HG03439 (cell line): ENCODE measurements at regions not wholly inside any gene's neighbourhood (a gene's known extent, or its start where the extent isn't known, plus 50 kb on each side); places are given as distances from the start of the nearest gene placed in this dataset.
"Not testable (repeated sequence)": the region's sequence is repeated elsewhere in the genome, so short reads cannot be mapped to it uniquely, and the experiment has no call there.

Source experiments
- ATAC-seq: cut with Tn5 transposase; IDR thresholded peaks from one replicate; pipeline ENCODE4 v1.9.1; 2021; ENCODE audit warnings: mild to moderate bottlenecking, moderate library complexity; ENCODE audit not compliant: unreplicated experiment

DNA sequence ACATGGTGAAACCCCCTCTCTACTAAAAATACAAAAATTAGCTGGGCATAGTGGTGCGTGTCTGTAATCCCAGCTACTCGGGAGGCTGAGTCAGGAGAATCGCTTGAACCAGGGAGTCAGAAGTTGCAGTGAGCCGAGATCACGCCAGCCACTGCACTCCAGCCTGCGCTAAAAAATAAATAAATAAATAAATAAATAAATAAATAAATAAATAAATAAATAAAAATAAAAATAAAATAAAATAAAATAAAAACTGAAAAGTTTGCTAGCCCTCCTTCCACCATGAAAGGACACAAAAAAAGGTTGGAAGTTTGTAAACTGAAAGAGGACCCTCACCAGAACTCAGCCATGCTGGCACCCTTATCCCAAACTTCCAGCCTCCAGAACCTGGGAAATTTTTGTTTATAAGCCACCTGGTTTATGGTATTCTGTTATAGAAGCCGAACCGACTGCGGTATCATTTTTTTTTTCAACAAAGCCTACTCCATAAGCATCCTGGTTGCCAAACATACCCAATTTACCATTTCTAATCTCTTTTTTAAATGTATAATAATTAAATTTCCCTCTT lies 448.2 kb downstream of the SEMA3D start:
- no peak for ATAC-seq

DNA sequence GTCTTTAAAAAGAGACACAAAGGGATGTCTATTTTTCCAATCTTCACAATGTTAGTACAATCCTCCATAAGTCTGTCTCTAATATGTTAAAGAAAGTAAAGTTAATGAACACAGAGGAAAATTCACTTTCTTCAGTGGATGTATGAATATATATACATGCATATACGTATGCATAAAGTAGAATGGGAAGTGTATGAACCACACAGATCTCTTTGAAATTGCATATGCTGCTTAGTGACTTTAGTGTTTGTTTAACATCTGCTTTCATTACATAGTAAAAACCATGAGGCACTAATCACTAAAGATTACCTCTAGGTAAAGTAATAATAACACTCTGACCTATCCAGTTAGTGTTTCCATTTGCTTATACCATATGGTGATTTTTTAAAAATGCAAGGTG lies 451.2 kb downstream of the SEMA3D start:
- ATAC-seq: no peak

- no peak for ATAC-seq
These were observed 451.8 kb downstream of the SEMA3D start for GRCh38 chr7:84735011-84735410.

DNA sequence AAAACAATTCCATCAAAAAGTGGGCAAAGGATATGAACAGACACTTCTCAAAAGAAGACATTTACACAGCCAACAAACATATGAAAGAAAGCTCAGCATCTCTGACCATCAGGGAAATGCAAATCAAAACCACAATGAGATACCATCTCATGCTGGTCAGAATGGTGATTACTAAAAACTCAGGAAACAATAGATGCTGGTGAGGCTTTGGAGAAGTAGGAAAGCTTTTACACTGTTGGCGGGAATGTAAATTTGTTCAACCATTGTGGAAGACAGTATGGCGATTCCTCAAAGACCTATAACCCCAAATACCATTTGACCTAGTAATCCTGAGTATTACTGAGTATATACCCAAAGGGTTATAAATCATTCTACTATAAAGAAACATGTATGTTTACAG lies 452.9 kb downstream of the SEMA3D start:
- not testable (repeated sequence) for ATAC-seq

DNA sequence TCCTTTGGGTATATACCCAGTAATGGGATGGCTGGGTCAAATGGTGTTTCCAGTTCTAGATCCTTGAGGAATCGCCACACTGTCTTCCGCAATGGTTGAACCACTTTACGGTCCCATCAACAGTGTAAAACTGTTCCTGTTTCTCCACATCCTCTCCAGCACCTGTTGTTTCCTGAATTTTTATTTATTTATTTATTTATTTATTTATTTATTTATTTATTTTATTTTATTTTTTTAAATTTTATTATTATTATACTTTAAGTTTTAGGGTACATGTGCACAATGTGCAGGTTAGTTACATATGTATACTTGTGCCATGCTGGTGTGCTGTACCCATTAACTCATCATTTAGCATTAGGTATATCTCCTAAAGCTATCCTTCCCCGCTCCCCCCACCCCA lies 456.0 kb downstream of the SEMA3D start:
- not testable (repeated sequence) for ATAC-seq

GRCh38 chr7:84729284-84729683 lies 457.6 kb downstream of the SEMA3D start:
- ATAC-seq: no peak

DNA sequence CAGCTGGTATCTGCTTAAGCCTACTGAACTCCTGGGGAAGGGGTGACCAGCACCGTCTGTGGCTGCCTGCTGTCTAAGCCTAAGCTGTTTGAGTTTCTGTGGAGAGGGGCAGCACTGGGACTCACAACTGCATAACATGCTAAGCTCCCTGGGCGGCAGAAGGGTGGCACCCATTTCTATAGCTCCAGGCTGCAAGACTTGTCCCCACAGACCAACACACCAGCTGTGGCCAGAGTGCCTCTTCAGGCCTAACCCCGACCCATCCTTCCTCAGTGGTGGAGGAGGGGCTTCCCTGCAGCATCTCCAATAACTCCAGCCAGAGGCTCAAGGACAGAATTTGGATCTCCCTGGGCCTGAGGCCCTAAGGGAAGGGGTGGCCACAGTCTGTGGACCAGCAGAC lies 464.1 kb downstream of the SEMA3D start:
- ATAC-seq: no peak

DNA sequence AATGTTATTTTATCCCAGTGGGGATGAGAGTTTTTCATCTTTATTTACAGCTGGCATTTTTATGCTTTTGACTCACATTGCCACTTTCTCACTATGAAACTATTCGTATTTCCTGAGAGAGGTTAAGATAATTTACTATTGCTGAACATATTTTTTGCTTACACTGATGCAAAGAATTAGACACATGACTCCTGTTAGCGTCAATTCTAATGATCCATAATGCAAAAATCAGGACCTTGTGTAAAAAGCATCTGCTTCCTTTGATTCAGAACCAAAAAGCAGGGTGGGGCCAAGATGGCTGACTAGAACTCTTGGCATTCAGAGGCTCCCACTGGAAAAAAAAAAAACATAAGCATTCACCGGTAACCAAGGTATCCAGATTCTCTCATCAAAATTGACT lies 464.8 kb downstream of the SEMA3D start:
- ATAC-seq: no peak

DNA sequence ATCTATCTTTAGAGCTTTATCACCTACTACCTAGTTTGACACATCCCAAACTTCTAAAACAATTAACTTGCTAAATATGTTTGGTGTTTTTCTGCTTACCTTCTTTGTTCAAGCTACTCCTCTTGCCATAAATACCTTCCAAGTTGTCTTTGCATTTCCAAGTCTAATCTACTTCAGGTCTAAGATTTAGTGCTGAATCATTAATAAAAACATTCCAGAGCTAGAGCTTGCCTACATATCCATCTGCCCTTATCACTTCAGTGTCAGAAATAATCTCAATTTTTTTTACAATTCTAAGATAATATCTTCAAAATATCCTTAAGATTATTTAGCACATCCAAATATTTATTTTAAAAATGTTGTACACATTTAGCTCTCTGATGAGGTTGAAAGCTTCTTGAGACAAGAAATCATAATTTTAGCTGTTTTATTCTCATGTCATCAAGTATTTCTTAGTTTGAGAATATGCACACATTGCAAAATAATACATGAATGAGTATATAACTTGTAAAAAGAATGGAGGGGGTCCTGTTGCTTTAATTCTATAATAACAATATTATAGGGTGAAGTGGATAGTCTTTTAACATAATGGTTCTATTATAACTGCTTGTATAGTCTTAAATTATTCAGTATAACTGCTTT lies 466.3 kb downstream of the SEMA3D start:
- ATAC-seq: no peak

- no peak for ATAC-seq
These were observed 472.1 kb downstream of the SEMA3D start for GRCh38 chr7:84714765-84715164.

DNA sequence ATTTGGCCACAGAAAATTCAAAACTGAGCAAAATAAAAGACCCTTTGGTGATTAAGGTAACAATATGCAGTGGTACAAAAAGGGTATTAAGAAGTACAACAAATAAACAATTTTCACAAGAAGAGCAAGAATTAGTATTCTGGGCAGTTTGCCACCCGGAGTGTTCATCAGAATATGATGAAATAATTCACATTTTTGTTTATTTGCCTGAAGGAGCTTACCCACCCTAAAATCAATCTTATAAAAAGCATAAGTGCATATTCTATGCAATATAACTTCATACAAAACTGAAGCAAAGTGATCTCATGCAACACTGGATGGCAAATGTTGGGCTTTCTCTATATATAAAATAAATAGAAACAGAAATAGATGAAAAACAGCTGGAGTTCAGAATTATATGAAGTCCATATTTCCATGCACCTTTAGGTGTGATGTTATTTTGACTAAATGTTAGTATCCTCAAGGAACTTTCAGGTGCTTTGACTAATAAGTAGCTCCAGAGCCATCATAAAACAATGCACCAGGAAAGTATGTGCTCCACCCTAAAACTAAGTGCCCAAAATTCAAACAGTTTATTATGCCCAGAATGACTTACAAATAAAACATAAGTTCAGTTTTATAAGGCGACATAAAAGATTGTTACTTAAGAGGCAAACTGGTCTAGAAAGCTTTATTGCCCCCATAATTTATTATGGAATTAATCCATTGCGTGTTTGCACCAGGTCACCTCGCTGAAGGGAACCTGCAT lies 474.3 kb downstream of the SEMA3D start:
- ATAC-seq: no peak

GRCh38 chr7:84710538-84710937 lies 476.3 kb downstream of the SEMA3D start:
- ATAC-seq: not testable (repeated sequence)

DNA sequence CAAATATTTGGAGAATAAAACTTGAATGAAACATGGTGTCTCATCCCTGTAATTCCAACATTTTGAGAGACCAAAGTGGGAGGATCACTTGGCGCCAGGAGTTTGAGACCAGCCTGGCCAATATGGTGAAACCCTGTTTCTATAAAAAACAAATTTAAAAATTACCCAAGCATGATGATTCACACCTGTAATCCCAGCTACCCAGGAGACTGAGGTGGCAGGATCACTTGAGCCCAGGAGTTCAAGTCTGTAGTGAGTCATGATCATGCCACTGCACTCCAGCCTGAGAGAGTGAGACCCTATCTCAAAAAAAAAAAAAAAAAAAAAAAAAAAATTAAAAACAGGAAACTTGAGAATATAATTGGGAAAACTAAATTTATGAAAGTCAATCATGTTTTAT lies 481.1 kb downstream of the SEMA3D start:
- no peak for ATAC-seq

DNA sequence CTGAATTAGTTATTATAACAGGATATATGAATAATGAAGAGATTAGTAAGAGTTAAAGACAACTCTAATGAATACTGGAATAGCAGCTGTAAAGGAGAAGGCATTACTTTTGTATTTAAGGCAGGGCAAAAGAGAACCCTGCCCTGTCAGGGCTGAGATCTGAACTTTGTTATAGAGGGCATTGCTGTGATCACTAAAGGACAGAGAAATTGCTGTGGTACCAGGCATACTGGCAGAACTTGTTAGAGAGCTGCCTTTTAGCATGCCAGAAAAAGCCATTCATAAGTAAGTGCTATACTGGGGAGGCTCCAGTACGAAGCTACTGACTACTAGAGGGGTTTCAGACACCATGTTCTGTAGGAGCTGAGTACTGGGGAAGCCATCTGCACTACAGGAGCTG lies 481.8 kb downstream of the SEMA3D start:
- ATAC-seq: no peak

DNA sequence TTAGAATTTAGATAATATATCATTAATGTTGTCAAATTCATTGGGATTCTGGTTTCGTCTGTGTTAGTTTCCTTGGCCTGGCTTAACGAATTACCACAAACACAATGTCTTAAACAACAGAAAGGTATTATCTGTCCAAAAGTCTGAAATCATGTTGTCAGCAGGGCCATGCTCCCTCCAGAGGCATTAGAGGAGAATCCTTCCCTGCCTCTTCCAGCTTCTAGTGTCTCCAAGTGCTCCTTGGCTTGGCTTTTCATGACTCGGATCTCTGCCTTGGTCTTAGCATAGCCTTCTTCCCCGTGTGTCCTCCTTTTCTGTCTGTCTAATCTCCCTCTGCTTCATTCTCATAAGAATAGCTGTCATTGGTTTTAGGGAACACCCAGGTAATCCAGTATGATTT lies 482.5 kb downstream of the SEMA3D start:
- ATAC-seq: no peak

GRCh38 chr7:84701524-84702306 lies 485.1 kb downstream of the SEMA3D start:
- no peak for ATAC-seq

GRCh38 chr7:84700563-84701370 lies 486.1 kb downstream of the SEMA3D start:
- ATAC-seq: no peak

DNA sequence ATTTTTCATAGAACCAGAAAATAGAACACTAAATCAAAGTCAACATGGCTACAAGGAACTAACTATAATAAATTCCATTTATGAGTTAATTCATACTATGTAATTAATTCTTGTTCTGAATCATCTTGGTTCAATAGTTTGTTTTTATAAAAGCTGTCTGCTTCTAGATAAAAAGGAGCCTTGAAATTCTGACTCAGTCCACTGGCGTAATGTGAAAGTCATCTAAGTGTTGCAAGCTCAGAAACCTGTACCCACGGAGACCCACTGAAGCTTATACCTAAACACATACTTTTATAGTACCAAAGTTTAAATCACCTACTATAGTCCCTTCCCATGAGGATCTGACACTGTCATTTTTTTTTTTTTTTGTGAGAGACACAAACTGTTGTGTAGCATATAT lies 489.4 kb downstream of the SEMA3D start:
- no peak for ATAC-seq

GRCh38 chr7:84693483-84693882 lies 493.4 kb downstream of the SEMA3D start:
- ATAC-seq: no peak

GRCh38 chr7:84688671-84689070 lies 494.1 kb upstream of the SEMA3A start:
- no peak for ATAC-seq

DNA sequence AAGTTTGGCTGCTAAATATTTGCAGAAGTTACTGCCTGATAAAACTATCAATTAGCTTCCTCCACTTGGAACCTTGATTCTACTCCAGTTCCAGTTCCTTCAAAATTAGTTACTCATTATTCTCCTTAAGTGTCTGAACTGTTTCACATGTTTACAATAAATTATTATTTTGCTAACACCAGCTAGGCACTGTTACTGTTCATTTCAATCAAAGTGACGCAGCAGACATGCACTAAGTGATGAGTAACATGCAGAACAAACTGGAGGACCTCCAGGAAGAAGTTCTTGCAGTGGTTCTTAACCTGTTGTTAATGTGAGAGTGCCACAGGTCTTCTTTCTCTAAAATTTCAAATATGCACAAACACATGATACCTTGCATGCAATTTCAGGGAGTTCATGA lies 491.8 kb upstream of the SEMA3A start:
- ATAC-seq: no peak
